ENCODE measurements at regions not wholly inside any gene's neighbourhood (a gene's known extent, or its start where the extent isn't known, plus 50 kb on each side); places are given as distances from the start of the nearest gene placed in this dataset.
"Not testable (repeated sequence)": the region's sequence is repeated elsewhere in the genome, so short reads cannot be mapped to it uniquely, and the experiment has no call there.

DNA sequence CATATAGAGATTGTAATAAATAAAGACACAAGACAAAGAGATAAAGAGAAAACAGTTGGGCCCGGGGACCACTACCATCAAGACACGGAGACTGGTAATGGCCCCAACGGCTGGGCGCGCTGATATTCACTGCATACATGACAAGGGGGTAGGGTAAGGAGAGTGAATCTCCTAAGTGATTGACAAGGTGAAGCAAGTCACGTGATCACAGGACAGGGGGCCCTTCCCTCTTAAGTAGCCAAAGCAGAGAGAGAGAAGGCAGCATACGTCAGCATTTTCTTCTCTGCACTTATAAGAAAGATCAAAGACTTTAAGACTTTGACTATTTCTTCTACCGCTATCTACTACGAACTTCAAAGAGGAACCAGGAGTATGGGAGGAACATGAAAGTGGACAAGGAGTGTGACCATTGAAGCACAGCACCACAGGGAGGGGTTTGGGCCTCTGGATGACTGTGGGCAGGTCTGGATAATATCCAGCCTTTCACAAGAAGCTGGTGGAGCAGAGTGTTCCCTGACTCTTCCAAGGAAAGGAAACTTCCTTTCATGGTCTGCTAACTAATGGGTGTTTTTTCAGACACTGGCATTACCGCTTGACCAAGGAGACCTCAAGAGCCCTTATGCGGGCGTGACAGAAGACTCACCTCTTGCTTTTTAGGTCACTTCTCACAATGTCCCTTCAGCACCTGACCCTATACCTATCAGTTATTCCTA, 75.6 kb downstream of the MRPL39 start:
- ATAC-seq; H3K27ac ChIP-seq; intact Hi-C loops (cut with DNase I); H3K4me3 ChIP-seq; H3K27me3 ChIP-seq; H3K4me1 ChIP-seq; H3K36me3 ChIP-seq (replicated peaks in 1 of 2; ENCODE audit: insufficient read depth in 1 of 2, low read depth in 2 of 2); DNase-seq; H3K9me3 ChIP-seq: not testable (repeated sequence)
- 81 to 85% methylated on average over 12 of the region's 12 CpGs for WGBS, 2 donors

DNA sequence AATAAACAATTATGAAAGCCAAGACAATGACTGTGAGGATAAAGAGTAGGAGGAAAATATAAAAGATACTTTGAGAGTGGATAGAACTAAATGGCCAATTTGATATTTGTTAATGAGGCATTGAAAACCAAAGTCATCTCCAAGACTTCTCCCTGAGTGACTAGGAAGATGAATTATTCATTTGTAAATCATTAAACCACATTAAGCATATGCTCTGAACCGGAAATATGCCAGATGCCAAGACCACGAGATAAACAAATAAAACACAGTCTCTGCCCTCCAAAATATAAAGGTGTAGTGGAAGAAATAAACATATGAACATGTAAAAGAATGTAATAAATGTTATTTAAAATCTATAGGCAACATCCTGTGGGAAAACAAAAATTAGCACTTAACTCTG, 78.8 kb downstream of the MRPL39 start:
- DNase-seq: no peak
- no peak for ATAC-seq
- Histone ChIP-seq H3K4me3 (no peak overlapping the region), H3K36me3 (replicated peaks in 1 of 2; ENCODE audit: insufficient read depth in 1 of 2, low read depth in 2 of 2) (no peaks in the 10 kb centered on the region), H3K27me3 (no peaks in the 10 kb centered on the region), H3K9me3 (no peaks in the 10 kb centered on the region), H3K27ac (no peak overlapping the region), H3K4me1 (no peaks in the 10 kb centered on the region)
- 8 to 17% methylated on average over 2 of the region's 2 CpGs for WGBS, 2 donors
- intact Hi-C loops (cut with DNase I): no loop called here
- TF ChIP-seq, protein P1, sequence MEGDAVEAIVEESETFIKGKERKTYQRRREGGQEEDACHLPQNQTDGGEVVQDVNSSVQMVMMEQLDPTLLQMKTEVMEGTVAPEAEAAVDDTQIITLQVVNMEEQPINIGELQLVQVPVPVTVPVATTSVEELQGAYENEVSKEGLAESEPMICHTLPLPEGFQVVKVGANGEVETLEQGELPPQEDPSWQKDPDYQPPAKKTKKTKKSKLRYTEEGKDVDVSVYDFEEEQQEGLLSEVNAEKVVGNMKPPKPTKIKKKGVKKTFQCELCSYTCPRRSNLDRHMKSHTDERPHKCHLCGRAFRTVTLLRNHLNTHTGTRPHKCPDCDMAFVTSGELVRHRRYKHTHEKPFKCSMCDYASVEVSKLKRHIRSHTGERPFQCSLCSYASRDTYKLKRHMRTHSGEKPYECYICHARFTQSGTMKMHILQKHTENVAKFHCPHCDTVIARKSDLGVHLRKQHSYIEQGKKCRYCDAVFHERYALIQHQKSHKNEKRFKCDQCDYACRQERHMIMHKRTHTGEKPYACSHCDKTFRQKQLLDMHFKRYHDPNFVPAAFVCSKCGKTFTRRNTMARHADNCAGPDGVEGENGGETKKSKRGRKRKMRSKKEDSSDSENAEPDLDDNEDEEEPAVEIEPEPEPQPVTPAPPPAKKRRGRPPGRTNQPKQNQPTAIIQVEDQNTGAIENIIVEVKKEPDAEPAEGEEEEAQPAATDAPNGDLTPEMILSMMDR (IDR thresholded peaks at IDR 0.05): no peak
- TF ChIP-seq POLR2A (IDR thresholded peaks at IDR 0.05): no peak

DNA sequence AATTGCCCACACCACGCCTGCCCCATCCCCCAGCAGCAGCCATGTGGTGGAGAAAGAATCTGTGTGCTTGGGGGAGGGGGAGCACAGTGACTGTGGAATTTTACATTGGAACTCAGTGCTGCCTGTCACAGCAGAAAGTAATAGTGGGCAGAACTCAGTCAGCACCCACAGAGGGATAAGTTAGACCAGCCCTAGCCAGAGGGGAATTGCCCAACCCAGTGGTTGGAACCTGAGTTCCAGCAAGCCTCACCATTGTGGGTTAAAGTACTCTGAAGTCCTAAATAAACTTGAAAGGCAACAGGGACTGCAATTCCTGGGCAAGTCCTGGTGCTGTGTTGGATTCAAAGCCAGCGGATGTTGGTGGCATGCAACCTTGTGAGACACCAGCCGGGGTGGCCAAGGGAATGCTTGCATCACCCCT, 88.8 kb downstream of the MRPL39 start:
- H3K4me1 ChIP-seq: no peaks in the 10 kb centered on the region
- ATAC-seq (no peak), DNase-seq (no peak)
- no peak overlapping the region for H3K27ac ChIP-seq
- intact Hi-C loops (cut with DNase I): no loop called here
- 79 to 90% methylated on average over 2 to 3 of the region's 3 CpGs for WGBS, 2 donors
- TF ChIP-seq, protein P1 (IDR thresholded peaks at IDR 0.05): no peak
- no peak for TF ChIP-seq POLR2A (IDR thresholded peaks at IDR 0.05)
- H3K9me3 ChIP-seq: no peaks in the 10 kb centered on the region
- no peak overlapping the region for H3K4me3 ChIP-seq
- no peaks in the 10 kb centered on the region for H3K27me3 ChIP-seq
- H3K36me3 ChIP-seq (replicated peaks in 1 of 2; ENCODE audit: insufficient read depth in 1 of 2, low read depth in 2 of 2): no peaks in the 10 kb centered on the region

DNA sequence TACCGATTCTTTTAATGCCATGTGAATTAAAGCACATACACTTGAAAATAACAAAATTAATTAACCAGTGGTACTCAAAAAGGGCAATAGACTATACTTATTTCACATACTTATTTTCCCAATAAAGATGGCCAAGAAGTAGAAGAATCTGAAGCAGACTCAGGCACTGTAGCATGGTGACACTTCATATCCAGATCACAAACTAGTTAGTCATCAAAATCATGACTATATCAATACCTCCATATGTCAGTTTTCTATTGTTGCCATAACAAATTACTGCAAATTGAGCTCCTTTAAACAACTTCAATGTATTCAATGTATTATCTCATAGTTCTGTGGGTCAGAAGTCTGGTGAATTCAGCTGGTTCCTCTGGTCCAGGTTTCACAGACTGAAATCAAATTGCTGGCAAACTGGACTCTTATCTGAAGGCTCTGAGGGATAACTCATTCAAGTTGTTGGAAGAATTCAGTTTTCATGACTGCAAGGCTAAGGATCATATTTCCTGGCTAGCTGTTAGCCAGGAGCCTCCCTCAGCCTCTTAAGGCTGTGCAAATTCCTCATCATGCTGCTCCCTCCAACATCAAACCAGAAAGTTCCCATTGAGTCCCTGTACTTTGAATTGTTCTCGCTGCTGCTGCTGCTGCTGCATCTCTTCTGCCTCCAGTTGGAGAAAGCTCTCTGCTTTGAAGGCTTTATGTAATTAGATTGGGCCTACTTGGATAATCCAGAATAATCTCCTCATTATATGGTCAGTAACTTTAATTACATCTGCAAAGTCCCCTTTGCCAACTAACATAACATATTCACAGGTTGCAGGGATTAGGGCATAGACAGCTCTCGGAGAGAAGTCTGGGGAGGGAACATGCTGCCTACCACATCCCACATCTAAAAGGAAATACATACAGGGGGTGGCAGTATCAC, 91.5 kb downstream of the MRPL39 start:
- Histone ChIP-seq H3K4me3 (no peak overlapping the region), H3K27ac (no peak overlapping the region), H3K4me1 (no peaks in the 10 kb centered on the region), H3K36me3 (replicated peaks in 1 of 2; ENCODE audit: insufficient read depth in 1 of 2, low read depth in 2 of 2) (no peaks in the 10 kb centered on the region), H3K27me3 (no peaks in the 10 kb centered on the region), H3K9me3 (no peaks in the 10 kb centered on the region)
- DNase-seq (no peak), ATAC-seq (no peak)
- TF ChIP-seq POLR2A (IDR thresholded peaks at IDR 0.05): no peak
- TF ChIP-seq, protein P1 (IDR thresholded peaks at IDR 0.05): no peak
- 88 to 96% methylated on average over 3 of the region's 3 CpGs for WGBS, 2 donors
- intact Hi-C loops (cut with DNase I): no loop called here

DNA sequence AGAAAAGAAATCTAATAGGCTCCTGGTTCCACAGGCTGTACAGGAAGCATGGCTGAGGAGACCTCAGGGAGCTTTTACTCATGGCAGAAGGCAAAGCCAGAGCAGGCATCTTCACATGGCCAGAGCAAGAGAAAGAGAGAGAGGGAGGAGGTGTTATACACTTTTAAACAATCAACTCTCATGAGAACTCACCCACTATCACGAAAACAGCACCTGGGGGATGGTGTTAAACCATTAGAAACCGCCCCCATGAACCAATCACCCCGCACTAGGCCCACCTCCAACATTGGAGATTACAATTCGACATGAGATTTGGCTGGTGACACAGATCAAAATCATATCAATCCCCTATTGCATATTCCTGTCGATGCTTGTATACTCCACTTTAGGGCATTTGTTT, 93.5 kb downstream of the MRPL39 start:
- WGBS, 2 donors: 69 to 71% methylated on average over 5 of the region's 5 CpGs
- intact Hi-C loops (cut with DNase I): no loop called here
- H3K27me3 ChIP-seq: no peaks in the 10 kb centered on the region
- H3K4me3 ChIP-seq: no peak overlapping the region
- no peak overlapping the region for H3K27ac ChIP-seq
- DNase-seq (no peak), ATAC-seq (no peak)
- H3K4me1 ChIP-seq: no peaks in the 10 kb centered on the region
- H3K9me3 ChIP-seq: no peaks in the 10 kb centered on the region
- no peaks in the 10 kb centered on the region for H3K36me3 ChIP-seq (replicated peaks in 1 of 2; ENCODE audit: insufficient read depth in 1 of 2, low read depth in 2 of 2)
- TF ChIP-seq POLR2A (IDR thresholded peaks at IDR 0.05): no peak
- TF ChIP-seq, protein P1 (IDR thresholded peaks at IDR 0.05): no peak

Data from body of pancreas (tissue), 4 donors.